GM23338 (cell line): ENCODE measurements at regions not wholly inside any gene's neighbourhood (a gene's known extent, or its start where the extent isn't known, plus 50 kb on each side); places are given as distances from the start of the nearest gene placed in this dataset.

Experiments used
- ATAC-seq: fragments of 200-7000 bp; cut with Tn5 transposase; 3 replicates; pipeline ENCODE4 v1.9.1; 2020
- DNase-seq: peaks from one replicate; pipeline ENCODE4 v3.0.0-alpha.2; 2015; ENCODE audit warnings: low spot score
- H2AFZ ChIP-seq: fragments of 200-600 bp; sonication (generic); 2 replicates; pipeline ENCODE4 v1.8.0; 2016; ENCODE audit warnings: antibody characterized with exemption, mild to moderate bottlenecking, moderate library complexity
- H3F3A ChIP-seq: fragments of 200-600 bp; sonication (generic); replicated peaks from 2 replicates; pipeline ENCODE4 v1.8.0; 2017; ENCODE audit warnings: antibody characterized with exemption, mixed run types, low read depth
- H3K27ac ChIP-seq: fragments of 200-600 bp; sonication (generic); 2 replicates; pipeline ENCODE4 v1.6.1; 2016; ENCODE audit warnings: low read depth
- H3K27me3 ChIP-seq: fragments of 200-600 bp; sonication (generic); 2 replicates; pipeline ENCODE4 v1.8.0; 2016; ENCODE audit warnings: mild to moderate bottlenecking, mixed run types, moderate library complexity; ENCODE audit not compliant: insufficient read depth
- H3K36me3 ChIP-seq: fragments of 200-600 bp; sonication (generic); 2 replicates; pipeline ENCODE4 v1.8.0; 2016; ENCODE audit warnings: mild to moderate bottlenecking; ENCODE audit not compliant: insufficient read depth
- H3K4me1 ChIP-seq: fragments of 200-600 bp; sonication (generic); 2 replicates; pipeline ENCODE4 v1.8.0; 2016; ENCODE audit warnings: mild to moderate bottlenecking, moderate library complexity; ENCODE audit not compliant: insufficient read depth
- H3K4me2 ChIP-seq: fragments of 200-600 bp; sonication (generic); 2 replicates; pipeline ENCODE4 v1.7.1; 2017; ENCODE audit warnings: mixed run types
- H3K4me3 ChIP-seq: fragments of 200-600 bp; sonication (generic); 2 replicates; pipeline ENCODE4 v1.6.1; 2016; ENCODE audit warnings: mixed run types
- H3K79me2 ChIP-seq: fragments of 200-600 bp; sonication (generic); replicated peaks from 2 replicates; pipeline ENCODE4 v1.8.0; 2017; ENCODE audit warnings: mild to moderate bottlenecking; ENCODE audit not compliant: insufficient read depth
- H3K9me2 ChIP-seq: fragments of 200-600 bp; sonication (generic); 2 replicates; pipeline ENCODE4 v1.8.0; 2017; ENCODE audit not compliant: insufficient read depth
- H4K20me1 ChIP-seq: fragments of 200-600 bp; sonication (generic); replicated peaks from 2 replicates; pipeline ENCODE4 v1.8.0; 2017; ENCODE audit warnings: mild to moderate bottlenecking; ENCODE audit not compliant: insufficient read depth
- H3K27ac Mint-ChIP-seq: 2 replicates; pipeline ENCODE4 v1.8.0; 2020; ENCODE audit warnings: inconsistent platforms, mild to moderate bottlenecking, moderate library complexity, mixed read lengths
- H3K27me3 Mint-ChIP-seq: 3 replicates; pipeline ENCODE4 v1.8.0; 2022; ENCODE audit warnings: low read depth, mild to moderate bottlenecking, moderate library complexity, mixed read lengths, inconsistent platforms; ENCODE audit not compliant: insufficient read depth, poor library complexity
- H3K36me3 Mint-ChIP-seq: 3 replicates; pipeline ENCODE4 v1.8.0; 2021; ENCODE audit warnings: low read depth, mild to moderate bottlenecking, inconsistent platforms, moderate library complexity, mixed read lengths
- H3K4me1 Mint-ChIP-seq: 3 replicates; pipeline ENCODE4 v1.8.0; 2020; ENCODE audit warnings: mild to moderate bottlenecking, inconsistent platforms, mixed read lengths
- H3K4me3 Mint-ChIP-seq: 3 replicates; pipeline ENCODE4 v1.8.0; 2021; ENCODE audit warnings: moderate library complexity, mild to moderate bottlenecking, inconsistent platforms, mixed read lengths
- H3K9me3 Mint-ChIP-seq: 3 replicates; pipeline ENCODE4 v1.8.0; 2020; ENCODE audit warnings: moderate library complexity, mild to moderate bottlenecking, inconsistent platforms, mixed read lengths
- EZH2phosphoT487 ChIP-seq: fragments of 200-600 bp; sonication (generic); IDR thresholded peaks from one replicate; pipeline ENCODE4 v1.8.1; 2018; ENCODE audit warnings: antibody characterized with exemption; ENCODE audit not compliant: unreplicated experiment
- ZNF114 ChIP-seq: fragments of 250-450 bp; sonication (Bioruptor Pico); IDR thresholded peaks from 2 replicates; pipeline ENCODE4 v1.5.0; 2020; ENCODE audit warnings: mild to moderate bottlenecking, moderate library complexity
- TF ChIP-seq, protein P1 (sequence below): fragments of 250-450 bp; sonication (Bioruptor Pico); IDR thresholded peaks from 2 replicates; pipeline ENCODE4 v1.5.0; 2020; ENCODE audit warnings: mild to moderate bottlenecking, moderate library complexity

DNA sequence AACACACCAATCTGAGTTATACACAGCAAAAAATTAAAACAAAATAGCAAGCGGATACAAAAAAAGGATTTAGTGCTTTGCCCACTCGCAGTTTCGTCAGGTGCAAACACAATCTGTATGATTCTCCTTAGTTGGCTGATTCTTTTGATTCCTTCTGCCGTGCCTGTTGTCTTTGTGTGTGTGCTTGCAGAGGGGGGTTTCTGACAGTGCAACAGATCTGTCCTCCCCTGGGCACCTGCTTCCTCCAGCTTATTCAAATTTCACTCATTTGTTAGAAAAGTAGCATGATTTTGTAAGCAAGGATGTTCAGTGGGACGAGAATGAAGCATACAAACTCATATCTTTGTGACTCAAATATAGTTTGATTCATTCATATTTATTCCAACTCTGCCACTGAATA is 74.0 kb upstream of the NEO1 start:
- H3K4me3 ChIP-seq = no peak overlapping the region
- no peak overlapping the region for H3K4me3 Mint-ChIP-seq

More for the DNA sequence above, 74.0 kb upstream of the NEO1 start:
- no peaks in the 10 kb centered on the region for H3K27me3 ChIP-seq
- H2AFZ ChIP-seq = no peak overlapping the region
- H4K20me1 ChIP-seq = no peaks in the 10 kb centered on the region
- H3K36me3 ChIP-seq = no peaks in the 10 kb centered on the region
- no peaks in the 10 kb centered on the region for H3F3A ChIP-seq
- H3K79me2 ChIP-seq = no peaks in the 10 kb centered on the region
- no peaks in the 10 kb centered on the region for H3K27me3 Mint-ChIP-seq
- H3K4me2 ChIP-seq = no peak overlapping the region
- no peak for ATAC-seq
- H3K36me3 Mint-ChIP-seq = no peaks in the 10 kb centered on the region
- no peak overlapping the region for H3K27ac Mint-ChIP-seq
- DNase-seq = no peak
- peaks cover 7% of the 10 kb centered on the region; the same call in 1 of the 2 replicates for H3K4me1 ChIP-seq
- peaks cover 5% of the 10 kb centered on the region; the same call in 2 of the 3 replicates for H3K4me1 Mint-ChIP-seq
- H3K9me2 ChIP-seq = 0 out of 2 replicates have a peak, but pooled peaks cover 4% of the 10 kb centered on the region
- no peaks in the 10 kb centered on the region for H3K9me3 Mint-ChIP-seq
- no peak for TF ChIP-seq EZH2phosphoT487
- TF ChIP-seq, protein P1, sequence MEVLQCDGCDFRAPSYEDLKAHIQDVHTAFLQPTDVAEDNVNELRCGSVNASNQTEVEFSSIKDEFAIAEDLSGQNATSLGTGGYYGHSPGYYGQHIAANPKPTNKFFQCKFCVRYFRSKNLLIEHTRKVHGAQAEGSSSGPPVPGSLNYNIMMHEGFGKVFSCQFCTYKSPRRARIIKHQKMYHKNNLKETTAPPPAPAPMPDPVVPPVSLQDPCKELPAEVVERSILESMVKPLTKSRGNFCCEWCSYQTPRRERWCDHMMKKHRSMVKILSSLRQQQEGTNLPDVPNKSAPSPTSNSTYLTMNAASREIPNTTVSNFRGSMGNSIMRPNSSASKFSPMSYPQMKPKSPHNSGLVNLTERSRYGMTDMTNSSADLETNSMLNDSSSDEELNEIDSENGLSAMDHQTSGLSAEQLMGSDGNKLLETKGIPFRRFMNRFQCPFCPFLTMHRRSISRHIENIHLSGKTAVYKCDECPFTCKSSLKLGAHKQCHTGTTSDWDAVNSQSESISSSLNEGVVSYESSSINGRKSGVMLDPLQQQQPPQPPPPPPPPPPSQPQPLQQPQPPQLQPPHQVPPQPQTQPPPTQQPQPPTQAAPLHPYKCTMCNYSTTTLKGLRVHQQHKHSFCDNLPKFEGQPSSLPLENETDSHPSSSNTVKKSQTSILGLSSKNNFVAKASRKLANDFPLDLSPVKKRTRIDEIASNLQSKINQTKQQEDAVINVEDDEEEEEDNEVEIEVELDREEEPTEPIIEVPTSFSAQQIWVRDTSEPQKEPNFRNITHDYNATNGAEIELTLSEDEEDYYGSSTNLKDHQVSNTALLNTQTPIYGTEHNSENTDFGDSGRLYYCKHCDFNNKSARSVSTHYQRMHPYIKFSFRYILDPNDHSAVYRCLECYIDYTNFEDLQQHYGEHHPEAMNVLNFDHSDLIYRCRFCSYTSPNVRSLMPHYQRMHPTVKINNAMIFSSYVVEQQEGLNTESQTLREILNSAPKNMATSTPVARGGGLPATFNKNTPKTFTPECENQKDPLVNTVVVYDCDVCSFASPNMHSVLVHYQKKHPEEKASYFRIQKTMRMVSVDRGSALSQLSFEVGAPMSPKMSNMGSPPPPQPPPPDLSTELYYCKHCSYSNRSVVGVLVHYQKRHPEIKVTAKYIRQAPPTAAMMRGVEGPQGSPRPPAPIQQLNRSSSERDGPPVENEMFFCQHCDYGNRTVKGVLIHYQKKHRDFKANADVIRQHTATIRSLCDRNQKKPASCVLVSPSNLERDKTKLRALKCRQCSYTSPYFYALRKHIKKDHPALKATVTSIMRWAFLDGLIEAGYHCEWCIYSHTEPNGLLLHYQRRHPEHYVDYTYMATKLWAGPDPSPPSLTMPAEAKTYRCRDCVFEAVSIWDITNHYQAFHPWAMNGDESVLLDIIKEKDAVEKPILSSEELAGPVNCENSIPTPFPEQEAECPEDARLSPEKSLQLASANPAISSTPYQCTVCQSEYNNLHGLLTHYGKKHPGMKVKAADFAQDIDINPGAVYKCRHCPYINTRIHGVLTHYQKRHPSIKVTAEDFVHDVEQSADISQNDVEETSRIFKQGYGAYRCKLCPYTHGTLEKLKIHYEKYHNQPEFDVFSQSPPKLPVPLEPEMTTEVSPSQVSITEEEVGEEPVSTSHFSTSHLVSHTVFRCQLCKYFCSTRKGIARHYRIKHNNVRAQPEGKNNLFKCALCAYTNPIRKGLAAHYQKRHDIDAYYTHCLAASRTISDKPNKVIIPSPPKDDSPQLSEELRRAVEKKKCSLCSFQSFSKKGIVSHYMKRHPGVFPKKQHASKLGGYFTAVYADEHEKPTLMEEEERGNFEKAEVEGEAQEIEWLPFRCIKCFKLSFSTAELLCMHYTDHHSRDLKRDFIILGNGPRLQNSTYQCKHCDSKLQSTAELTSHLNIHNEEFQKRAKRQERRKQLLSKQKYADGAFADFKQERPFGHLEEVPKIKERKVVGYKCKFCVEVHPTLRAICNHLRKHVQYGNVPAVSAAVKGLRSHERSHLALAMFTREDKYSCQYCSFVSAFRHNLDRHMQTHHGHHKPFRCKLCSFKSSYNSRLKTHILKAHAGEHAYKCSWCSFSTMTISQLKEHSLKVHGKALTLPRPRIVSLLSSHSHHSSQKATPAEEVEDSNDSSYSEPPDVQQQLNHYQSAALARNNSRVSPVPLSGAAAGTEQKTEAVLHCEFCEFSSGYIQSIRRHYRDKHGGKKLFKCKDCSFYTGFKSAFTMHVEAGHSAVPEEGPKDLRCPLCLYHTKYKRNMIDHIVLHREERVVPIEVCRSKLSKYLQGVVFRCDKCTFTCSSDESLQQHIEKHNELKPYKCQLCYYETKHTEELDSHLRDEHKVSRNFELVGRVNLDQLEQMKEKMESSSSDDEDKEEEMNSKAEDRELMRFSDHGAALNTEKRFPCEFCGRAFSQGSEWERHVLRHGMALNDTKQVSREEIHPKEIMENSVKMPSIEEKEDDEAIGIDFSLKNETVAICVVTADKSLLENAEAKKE (CRISPR knock-in tag) = no peak
- no peak for TF ChIP-seq ZNF114 (CRISPR knock-in tag)
- no peak overlapping the region for H3K27ac ChIP-seq
